Adrenal gland (tissue), 9 donors: ENCODE measurements at regions not wholly inside any gene's neighbourhood (a gene's known extent, or its start where the extent isn't known, plus 50 kb on each side); places are given as distances from the start of the nearest gene placed in this dataset.
A peak's percentile ranks its signal among the peaks of the same experiment; 100 is the strongest.

Experiments used
- DNase-seq, 7 donors: peaks; one replicate each; pipeline ENCODE4 v3.0.0-alpha.2; 2019 to 2020
- H3K27ac ChIP-seq, 5 donors: fragments of 200-600 bp; sonication (generic) in 4 of 5; 1 replicate in 3 of 5; 2 replicates in 2 of 5; pipeline versions ENCODE4 v1.5.1 to v1.8.0; 2016 to 2020; ENCODE audit warnings: mild to moderate bottlenecking in 1 of 5
- H3K27me3 ChIP-seq: fragments of 200-600 bp; 2 replicates; pipeline ENCODE4 v1.8.0; 2021
- H3K36me3 ChIP-seq, 2 donors: fragments of 200-600 bp; replicated peaks in 1 of 2; 1 replicate in 1 of 2; 2 replicates in 1 of 2; pipeline versions ENCODE4 v1.5.1 to v1.8.0; 2018 to 2022
- H3K4me1 ChIP-seq, 2 donors: fragments of 200-600 bp; replicated peaks in 1 of 2; 1 replicate in 1 of 2; 2 replicates in 1 of 2; pipeline versions ENCODE4 v1.5.1 to v1.8.0; 2018 to 2021
- H3K4me3 ChIP-seq, 4 donors: fragments of 200-600 bp; sonication (generic) in 3 of 4; one replicate each; pipeline ENCODE4 v1.5.1; 2016 to 2018
- H3K9me3 ChIP-seq, 3 donors: fragments of 200-600 bp; sonication (generic) in 1 of 3; replicated peaks in 1 of 3; 1 replicate in 2 of 3; 2 replicates in 1 of 3; pipeline versions ENCODE4 v1.5.1 to v1.8.0; 2016 to 2021
- CTCF ChIP-seq, 6 experiments: fragments of 450-650 bp in 4 of 6; fragments of 200-600 bp in 2 of 6; sonication (generic) in 1 of 6; IDR thresholded peaks; 1 replicate in 5 of 6; 2 replicates in 1 of 6; pipeline versions ENCODE4 v1.5.1 to v1.8.0; 2016 to 2021; ENCODE audit warnings: antibody characterized with exemption in 6 of 6, mild to moderate bottlenecking in 2 of 6, moderate library complexity in 1 of 6
- POLR2A ChIP-seq, 2 donors: fragments of 450-650 bp; IDR thresholded peaks; one replicate each; pipeline ENCODE4 v1.6.1; 2017; ENCODE audit warnings: antibody characterized with exemption in 2 of 2, mild to moderate bottlenecking in 2 of 2, moderate library complexity in 1 of 2
- WGBS, 4 donors: extraction: QIAGEN DNeasy Blood & Tissue Kit in 2 of 4; methylation state at CpG; one replicate each; pipeline versions ENCODE4 v1.1.5 to v1.1.7; 2013 to 2017; 5-methylcytosine and 5-hydroxymethylcytosine counted together
- intact Hi-C, 2 donors: fragments of 100-400 bp; cut with DNase I; formaldehyde crosslinking; loops; one replicate each; pipeline versions ENCODE4 v1.14.1 to v1.15.0; 2022 to 2023
- donor health status: healthy with polysubstance abuse.
- donor health status: Bipolar disorder and iron deficiency.
- donor health status: DM: yes; HTN: yes; CAD: no.
- donor health status: DM: no; HTN: no; CAD: no.
- donor health status: DM: no; HTN: no; CAD: no.

- no peaks in the 10 kb centered on the region for H3K36me3 ChIP-seq
- DNase-seq = peak; percentile 24 to 85 (median 60)
- H3K27me3 ChIP-seq = no peaks in the 10 kb centered on the region
- peak overlapping the region in 1 of 5 donors; percentile 65 for H3K27ac ChIP-seq
- TF ChIP-seq CTCF (IDR thresholded peaks at IDR 0.05) (no peak), POLR2A (IDR thresholded peaks at IDR 0.05) (no peak)
- H3K4me1 ChIP-seq = peaks cover 0 to 8% of the 10 kb centered on the region in 2 donors
- no peak overlapping the region for H3K4me3 ChIP-seq
- 33 to 54% (median 52%) methylated on average over 6 of the region's 6 CpGs for WGBS, 4 donors
- H3K9me3 ChIP-seq = no peaks in the 10 kb centered on the region
- intact Hi-C loops = no loop called here
These were observed 49.8 kb upstream of the CYP2D6 start for GRCh38 chr22:42180349-42180842.
